Parathyroid adenoma (tissue), 2 donors: ENCODE measurements at regions not wholly inside any gene's neighbourhood (a gene's known extent, or its start where the extent isn't known, plus 50 kb on each side); places are given as distances from the start of the nearest gene placed in this dataset.

Experiments used
- H2AFZ ChIP-seq: fragments of 300-600 bp; sonication (generic); one replicate; pipeline ENCODE4 v1.7.0; 2017; ENCODE audit warnings: antibody characterized with exemption, mild to moderate bottlenecking
- H3K27ac ChIP-seq: fragments of 300-600 bp; sonication (generic); one replicate; pipeline ENCODE4 v1.7.0; 2017
- H3K27me3 ChIP-seq: fragments of 300-600 bp; sonication (generic); one replicate; pipeline ENCODE4 v1.7.0; 2017; ENCODE audit warnings: low read length; ENCODE audit not compliant: control insufficient read depth, insufficient read depth
- H3K36me3 ChIP-seq: fragments of 300-600 bp; sonication (generic); one replicate; pipeline ENCODE4 v1.7.0; 2017; ENCODE audit warnings: low read length; ENCODE audit not compliant: control insufficient read depth, insufficient read depth
- H3K4me1 ChIP-seq: fragments of 300-600 bp; sonication (generic); one replicate; pipeline ENCODE4 v1.7.0; 2017; ENCODE audit warnings: control low read depth
- H3K4me2 ChIP-seq: fragments of 300-600 bp; sonication (generic); one replicate; pipeline ENCODE4 v1.7.0; 2017; ENCODE audit warnings: low read length
- H3K4me3 ChIP-seq: fragments of 300-600 bp; sonication (generic); one replicate; pipeline ENCODE4 v1.7.0; 2017; ENCODE audit warnings: low read depth, low read length
- H3K79me2 ChIP-seq: fragments of 300-600 bp; sonication (generic); one replicate; pipeline ENCODE4 v1.7.0; 2017; ENCODE audit warnings: control low read depth
- H3K9ac ChIP-seq: fragments of 300-600 bp; sonication (generic); one replicate; pipeline ENCODE4 v1.7.0; 2017; ENCODE audit warnings: mild to moderate bottlenecking
- H3K9me3 ChIP-seq: fragments of 300-600 bp; sonication (generic); one replicate; pipeline ENCODE4 v1.7.0; 2017; ENCODE audit warnings: low read length; ENCODE audit not compliant: control insufficient read depth
- CTCF ChIP-seq: fragments of 300-600 bp; sonication (generic); IDR thresholded peaks from one replicate; pipeline ENCODE4 v1.7.0; 2017; ENCODE audit warnings: antibody characterized with exemption, mild to moderate bottlenecking
- donor health status: primary hyperparathyroidism.

- no peaks in the 10 kb centered on the region for H3K79me2 ChIP-seq
- peaks cover 23% of the 10 kb centered on the region for H3K4me1 ChIP-seq
- H3K27ac ChIP-seq, result peak overlapping the region; percentile 15
- H3K9me3 ChIP-seq, result no peaks in the 10 kb centered on the region
- no peak overlapping the region for H3K9ac ChIP-seq
- no peak for TF ChIP-seq CTCF
- no peak overlapping the region for H3K4me2 ChIP-seq
- no peak overlapping the region for H3K4me3 ChIP-seq
- H3K36me3 ChIP-seq, result no peaks in the 10 kb centered on the region
- peak overlapping the region; percentile 55 for H2AFZ ChIP-seq
- H3K27me3 ChIP-seq, result no peaks in the 10 kb centered on the region
These were observed 319.3 kb upstream of the CITED2 start for GRCh38 chr6:139693735-139694134.

- Histone ChIP-seq H3K9me3 (no peaks in the 10 kb centered on the region), H3K79me2 (no peaks in the 10 kb centered on the region), H2AFZ (peak overlapping the region; percentile 2), H3K4me2 (no peak overlapping the region), H3K4me1 (peaks cover 41% of the 10 kb centered on the region), H3K4me3 (no peak overlapping the region), H3K36me3 (no peaks in the 10 kb centered on the region), H3K27ac (no peak overlapping the region), H3K9ac (no peak overlapping the region), H3K27me3 (no peaks in the 10 kb centered on the region)
- TF ChIP-seq CTCF, result no peak
These were observed 315.6 kb upstream of the CITED2 start for GRCh38 chr6:139690007-139690406.

GRCh38 chr6:139687055-139687454, 312.6 kb upstream of the CITED2 start:
- TF ChIP-seq CTCF, result no peak
- peak overlapping the region; percentile 63 for H2AFZ ChIP-seq
- H3K9me3 ChIP-seq, result no peaks in the 10 kb centered on the region
- no peak overlapping the region for H3K4me2 ChIP-seq
- H3K27me3 ChIP-seq, result no peaks in the 10 kb centered on the region
- H3K9ac ChIP-seq, result no peak overlapping the region
- H3K4me1 ChIP-seq, result peaks cover 25% of the 10 kb centered on the region
- no peaks in the 10 kb centered on the region for H3K79me2 ChIP-seq
- peak overlapping the region; percentile 72 for H3K27ac ChIP-seq
- H3K4me3 ChIP-seq, result no peak overlapping the region
- no peaks in the 10 kb centered on the region for H3K36me3 ChIP-seq

- H2AFZ ChIP-seq, result peak overlapping the region; percentile 63
- no peak overlapping the region for H3K9ac ChIP-seq
- no peaks in the 10 kb centered on the region for H3K27me3 ChIP-seq
- H3K4me1 ChIP-seq, result peaks cover 25% of the 10 kb centered on the region
- H3K27ac ChIP-seq, result peak overlapping the region; percentile 72
- H3K36me3 ChIP-seq, result no peaks in the 10 kb centered on the region
- TF ChIP-seq CTCF, result peak; percentile 9
- H3K79me2 ChIP-seq, result no peaks in the 10 kb centered on the region
- peak overlapping the region; percentile 32 for H3K4me2 ChIP-seq
- no peak overlapping the region for H3K4me3 ChIP-seq
- H3K9me3 ChIP-seq, result no peaks in the 10 kb centered on the region
These were observed 311.9 kb upstream of the CITED2 start for GRCh38 chr6:139686308-139686707.

GRCh38 chr6:139685009-139685408, 310.6 kb upstream of the CITED2 start:
- H3K4me2 ChIP-seq, result no peak overlapping the region
- no peaks in the 10 kb centered on the region for H3K27me3 ChIP-seq
- TF ChIP-seq CTCF, result no peak
- no peak overlapping the region for H3K9ac ChIP-seq
- H3K4me1 ChIP-seq, result peaks cover 26% of the 10 kb centered on the region
- H3K27ac ChIP-seq, result peak overlapping the region; percentile 52
- H3K79me2 ChIP-seq, result no peaks in the 10 kb centered on the region
- no peak overlapping the region for H2AFZ ChIP-seq
- no peaks in the 10 kb centered on the region for H3K36me3 ChIP-seq
- H3K9me3 ChIP-seq, result no peaks in the 10 kb centered on the region
- H3K4me3 ChIP-seq, result no peak overlapping the region
